GM23248 (cell line): ENCODE measurements at regions not wholly inside any gene's neighbourhood (a gene's known extent, or its start where the extent isn't known, plus 50 kb on each side); places are given as distances from the start of the nearest gene placed in this dataset.

Experiments
- DNase-seq: peaks from one replicate; pipeline ENCODE4 v3.0.0-alpha.2; 2015
- H2AFZ ChIP-seq: fragments of 200-600 bp; sonication (generic); 2 replicates; pipeline ENCODE4 v1.6.1; 2016; ENCODE audit warnings: antibody characterized with exemption
- H3F3A ChIP-seq: fragments of 200-600 bp; sonication (generic); 2 replicates; pipeline ENCODE4 v1.6.1; 2016; ENCODE audit warnings: mild to moderate bottlenecking, antibody characterized with exemption, mixed run types; ENCODE audit not compliant: insufficient read depth
- H3K27ac ChIP-seq: fragments of 200-600 bp; sonication (generic); 2 replicates; pipeline ENCODE4 v1.5.1; 2016; ENCODE audit warnings: mild to moderate bottlenecking
- H3K27me3 ChIP-seq: fragments of 200-600 bp; sonication (generic); replicated peaks from 2 replicates; pipeline ENCODE4 v1.6.1; 2016; ENCODE audit warnings: mild to moderate bottlenecking; ENCODE audit not compliant: insufficient read depth
- H3K36me3 ChIP-seq: fragments of 200-600 bp; sonication (generic); 2 replicates; pipeline ENCODE4 v1.6.1; 2016; ENCODE audit warnings: low read depth, mild to moderate bottlenecking
- H3K4me1 ChIP-seq: fragments of 200-600 bp; sonication (generic); 2 replicates; pipeline ENCODE4 v1.6.1; 2016; ENCODE audit warnings: mild to moderate bottlenecking; ENCODE audit not compliant: insufficient read depth
- H3K4me2 ChIP-seq: fragments of 200-600 bp; sonication (generic); one replicate; pipeline ENCODE4 v1.6.1; 2016; ENCODE audit warnings: mild to moderate bottlenecking; ENCODE audit not compliant: unreplicated experiment
- H3K4me3 ChIP-seq: fragments of 200-600 bp; sonication (generic); 2 replicates; pipeline ENCODE4 v1.5.1; 2016; ENCODE audit warnings: mild to moderate bottlenecking
- H3K79me2 ChIP-seq: fragments of 200-600 bp; sonication (generic); 2 replicates; pipeline ENCODE4 v1.6.1; 2016; ENCODE audit warnings: mild to moderate bottlenecking; ENCODE audit not compliant: insufficient read depth
- H3K9ac ChIP-seq: fragments of 200-600 bp; sonication (generic); 2 replicates; pipeline ENCODE4 v1.6.1; 2016; ENCODE audit warnings: mild to moderate bottlenecking
- H3K9me2 ChIP-seq: fragments of 200-600 bp; sonication (generic); 2 replicates; pipeline ENCODE4 v1.6.1; 2016; ENCODE audit warnings: mixed run types, mild to moderate bottlenecking, moderate library complexity; ENCODE audit not compliant: insufficient read depth
- H3K9me3 ChIP-seq: fragments of 200-600 bp; sonication (generic); one replicate; pipeline ENCODE4 v1.6.1; 2017; ENCODE audit warnings: low read depth
- H4K20me1 ChIP-seq: fragments of 200-600 bp; sonication (generic); 2 replicates; pipeline ENCODE4 v1.6.0; 2016; ENCODE audit not compliant: insufficient read depth
- EZH2 ChIP-seq: fragments of 200-600 bp; sonication (generic); IDR thresholded peaks from 2 replicates; pipeline ENCODE4 v1.6.1; 2018; ENCODE audit warnings: antibody characterized with exemption, mild to moderate bottlenecking; ENCODE audit not compliant: insufficient read depth, poor library complexity, severe bottlenecking
- EZH2phosphoT487 ChIP-seq: fragments of 200-600 bp; sonication (generic); IDR thresholded peaks from 2 replicates; pipeline ENCODE4 v1.6.1; 2018; ENCODE audit warnings: antibody characterized with exemption, moderate library complexity, mild to moderate bottlenecking, low read depth; ENCODE audit not compliant: insufficient read depth
- WGBS, 2 experiments: methylation state at CpG; one replicate each; pipeline ENCODE4 v1.1.6; 2015 to 2017; ENCODE audit warnings: low lambda C conversion rate in 2 of 2, low coverage in 1 of 2; ENCODE audit errors: missing lambda C conversion rate in 2 of 2; 5-methylcytosine and 5-hydroxymethylcytosine counted together
- in situ Hi-C: fragments of 300-500 bp; cut with MboI; formaldehyde crosslinking; loops from 2 replicates; pipeline ENCODE4 v1.15.0; 2020

- H3K27ac ChIP-seq = no peak overlapping the region
- H3K36me3 ChIP-seq = no peaks in the 10 kb centered on the region
- no peak overlapping the region for H3K4me3 ChIP-seq
- no peaks in the 10 kb centered on the region for H3K4me1 ChIP-seq
- no peak overlapping the region for H3K4me2 ChIP-seq
- DNase-seq = no peak
- TF ChIP-seq EZH2phosphoT487 (no peak), EZH2 (no peak)
- no peak overlapping the region for H2AFZ ChIP-seq
- in situ Hi-C loops = no loop called here
- no peaks in the 10 kb centered on the region for H4K20me1 ChIP-seq
- H3K9me2 ChIP-seq = no peaks in the 10 kb centered on the region
- 0 to 3% methylated on average over 1 of the region's 1 CpG for WGBS, 2 experiments
- H3K9me3 ChIP-seq = no peaks in the 10 kb centered on the region
- no peak overlapping the region for H3K9ac ChIP-seq
- H3K27me3 ChIP-seq = no peaks in the 10 kb centered on the region
- H3F3A ChIP-seq = no peaks in the 10 kb centered on the region
- no peaks in the 10 kb centered on the region for H3K79me2 ChIP-seq
These were observed 399.0 kb upstream of the AGA start for GRCh38 chr4:177841258-177841657.

- no peaks in the 10 kb centered on the region for H3K9me3 ChIP-seq
- H3K9ac ChIP-seq = no peak overlapping the region
- H3K27ac ChIP-seq = no peak overlapping the region
- no peaks in the 10 kb centered on the region for H3K9me2 ChIP-seq
- no peak overlapping the region for H3K4me2 ChIP-seq
- H2AFZ ChIP-seq = no peak overlapping the region
- H3K4me1 ChIP-seq = no peaks in the 10 kb centered on the region
- no peaks in the 10 kb centered on the region for H3K36me3 ChIP-seq
- H3K79me2 ChIP-seq = no peaks in the 10 kb centered on the region
- no peaks in the 10 kb centered on the region for H4K20me1 ChIP-seq
- no peaks in the 10 kb centered on the region for H3K27me3 ChIP-seq
- 53 to 58% methylated on average over 8 of the region's 8 CpGs for WGBS, 2 experiments
- TF ChIP-seq EZH2phosphoT487 = no peak
- no peak for TF ChIP-seq EZH2
- in situ Hi-C loops = no loop called here
- no peak for DNase-seq
- H3K4me3 ChIP-seq = no peak overlapping the region
- H3F3A ChIP-seq = no peaks in the 10 kb centered on the region
These were observed 411.0 kb upstream of the AGA start for GRCh38 chr4:177853229-177853628.

- H3K4me3 ChIP-seq = no peak overlapping the region
- in situ Hi-C loops = no loop called here
These were observed 413.4 kb upstream of the AGA start for GRCh38 chr4:177855507-177856197.

GRCh38 chr4:177860171-177860570 lies 417.9 kb upstream of the AGA start:
- Histone ChIP-seq H3K9ac (no peak overlapping the region), H3K36me3 (no peaks in the 10 kb centered on the region), H3K4me3 (no peak overlapping the region), H3K79me2 (no peaks in the 10 kb centered on the region), H3K4me2 (no peak overlapping the region), H2AFZ (no peak overlapping the region), H3F3A (no peaks in the 10 kb centered on the region), H3K4me1 (no peaks in the 10 kb centered on the region), H3K9me3 (no peaks in the 10 kb centered on the region), H4K20me1 (no peaks in the 10 kb centered on the region), H3K9me2 (no peaks in the 10 kb centered on the region), H3K27ac (no peak overlapping the region), H3K27me3 (no peaks in the 10 kb centered on the region)
- no peak for DNase-seq
- TF ChIP-seq EZH2phosphoT487 (no peak), EZH2 (no peak)
- in situ Hi-C loops = no loop called here

More at GRCh38 chr4:177855507-177856197, 413.4 kb upstream of the AGA start:
- no peak overlapping the region for H3K27ac ChIP-seq
- H2AFZ ChIP-seq = no peak overlapping the region
- DNase-seq = no peak
- H3K9me2 ChIP-seq = no peaks in the 10 kb centered on the region
- no peaks in the 10 kb centered on the region for H3K27me3 ChIP-seq
- H3K36me3 ChIP-seq = no peaks in the 10 kb centered on the region
- H4K20me1 ChIP-seq = no peaks in the 10 kb centered on the region
- H3K9me3 ChIP-seq = no peaks in the 10 kb centered on the region
- H3F3A ChIP-seq = no peaks in the 10 kb centered on the region
- no peak for TF ChIP-seq EZH2
- TF ChIP-seq EZH2phosphoT487 = no peak
- WGBS, 2 experiments = 10 to 17% methylated on average over 5 of the region's 5 CpGs
- no peak overlapping the region for H3K4me2 ChIP-seq
- H3K4me1 ChIP-seq = no peaks in the 10 kb centered on the region
- no peak overlapping the region for H3K9ac ChIP-seq
- no peaks in the 10 kb centered on the region for H3K79me2 ChIP-seq

DNA sequence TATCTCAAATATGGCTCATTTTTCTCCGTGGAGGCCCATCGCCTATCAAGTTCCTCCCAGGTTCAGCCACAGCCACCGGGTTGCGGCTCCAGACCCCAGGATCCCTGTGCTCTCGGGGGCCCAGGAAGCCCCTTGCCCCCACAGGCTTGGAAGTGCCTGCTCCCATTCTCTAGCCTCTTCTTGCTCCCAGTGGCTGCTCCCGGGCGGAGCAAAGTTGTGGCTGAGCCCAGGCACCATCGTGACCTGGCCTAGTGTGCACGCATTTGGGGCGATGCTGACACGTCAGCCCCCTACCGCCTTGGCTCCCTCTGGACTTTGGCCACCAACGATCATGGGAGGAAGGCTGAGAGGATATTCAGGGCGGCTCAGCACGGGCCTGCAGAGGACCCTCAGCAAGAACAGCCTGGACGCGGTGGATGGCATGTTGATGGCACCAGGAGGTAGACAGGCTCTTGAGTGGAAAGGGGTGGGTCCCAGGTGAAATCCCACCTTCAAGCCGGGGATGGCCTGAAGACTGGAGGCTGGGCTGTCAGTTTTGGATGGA lies 419.4 kb upstream of the AGA start:
- no peak overlapping the region for H3K27ac ChIP-seq
- WGBS, 2 experiments = 57 to 58% methylated on average over 16 to 18 of the region's 18 CpGs
- no peak for TF ChIP-seq EZH2phosphoT487
- TF ChIP-seq EZH2 = no peak
- no peak overlapping the region for H2AFZ ChIP-seq
- H4K20me1 ChIP-seq = no peaks in the 10 kb centered on the region
- no peaks in the 10 kb centered on the region for H3K79me2 ChIP-seq
- in situ Hi-C loops = no loop called here
- no peaks in the 10 kb centered on the region for H3K36me3 ChIP-seq
- DNase-seq = no peak
- H3K4me3 ChIP-seq = no peak overlapping the region
- no peaks in the 10 kb centered on the region for H3F3A ChIP-seq
- no peaks in the 10 kb centered on the region for H3K27me3 ChIP-seq
- H3K9me3 ChIP-seq = no peaks in the 10 kb centered on the region
- no peaks in the 10 kb centered on the region for H3K4me1 ChIP-seq
- H3K4me2 ChIP-seq = no peak overlapping the region
- no peak overlapping the region for H3K9ac ChIP-seq
- H3K9me2 ChIP-seq = no peaks in the 10 kb centered on the region
